NB4 (cell line): ENCODE measurements at regions not wholly inside any gene's neighbourhood (a gene's known extent, or its start where the extent isn't known, plus 50 kb on each side); places are given as distances from the start of the nearest gene placed in this dataset.
A peak's percentile ranks its signal among the peaks of the same experiment; 100 is the strongest.

Experiments used
- DNase-seq: peaks from one replicate; pipeline ENCODE4 v3.0.0; 2010; ENCODE audit warnings: low read depth
- H3K4me3 ChIP-seq: one replicate; pipeline ENCODE4 v1.5.1; 2011; ENCODE audit warnings: mild to moderate bottlenecking, low read depth, low read length, moderate library complexity
- CTCF ChIP-seq: IDR thresholded peaks from one replicate; pipeline ENCODE4 v1.5.1; 2012; ENCODE audit warnings: low read depth, low read length
- MAX ChIP-seq: IDR thresholded peaks from 2 replicates; pipeline ENCODE4 v1.6.1; 2011; ENCODE audit warnings: low read depth, low read length
- MYC ChIP-seq: IDR thresholded peaks from 2 replicates; pipeline ENCODE4 v1.6.1; 2011; ENCODE audit warnings: low read depth, low read length
- POLR2A ChIP-seq: IDR thresholded peaks from 2 replicates; pipeline ENCODE4 v1.6.1; 2011; ENCODE audit warnings: mild to moderate bottlenecking; ENCODE audit not compliant: insufficient read length; ENCODE audit errors: extremely low read depth

GRCh38 chr3:181442066-181442465 lies 269.7 kb upstream of the SOX2 start:
- TF ChIP-seq CTCF (no peak), MYC (no peak)

GRCh38 chr3:181432992-181433391 lies 278.7 kb upstream of the SOX2 start:
- no peak for DNase-seq
- TF ChIP-seq MYC (no peak), CTCF (no peak), MAX (no peak), POLR2A (no peak)
- H3K4me3 ChIP-seq = no peak overlapping the region

More at GRCh38 chr3:181442066-181442465, 269.7 kb upstream of the SOX2 start:
- H3K4me3 ChIP-seq = no peak overlapping the region
- DNase-seq = no peak

GRCh38 chr3:181431748-181432147 lies 280.0 kb upstream of the SOX2 start:
- TF ChIP-seq MAX (no peak), POLR2A (no peak), CTCF (no peak), MYC (no peak)
- DNase-seq = no peak
- H3K4me3 ChIP-seq = no peak overlapping the region

- no peak for DNase-seq
- TF ChIP-seq POLR2A (no peak), CTCF (no peak), MYC (no peak), MAX (no peak)
- no peak overlapping the region for H3K4me3 ChIP-seq
These were observed 286.7 kb upstream of the SOX2 start for GRCh38 chr3:181425074-181425473.

GRCh38 chr3:181418233-181418632 lies 293.5 kb upstream of the SOX2 start:
- H3K4me3 ChIP-seq = no peak overlapping the region
- DNase-seq = no peak
- no peak for TF ChIP-seq MYC
- no peak for TF ChIP-seq POLR2A
- no peak for TF ChIP-seq CTCF
- no peak for TF ChIP-seq MAX

GRCh38 chr3:181417748-181418147 lies 294.0 kb upstream of the SOX2 start:
- no peak overlapping the region for H3K4me3 ChIP-seq
- DNase-seq = peak; percentile 4

GRCh38 chr3:181410870-181411269 lies 300.9 kb upstream of the SOX2 start:
- no peak for DNase-seq
- H3K4me3 ChIP-seq = no peak overlapping the region
- TF ChIP-seq CTCF = no peak

More at GRCh38 chr3:181417748-181418147, 294.0 kb upstream of the SOX2 start:
- TF ChIP-seq POLR2A = no peak
